GM19463 (cell line): ENCODE measurements at regions not wholly inside any gene's neighbourhood (a gene's known extent, or its start where the extent isn't known, plus 50 kb on each side); places are given as distances from the start of the nearest gene placed in this dataset.

Experiments used
- ATAC-seq: cut with Tn5 transposase; IDR thresholded peaks from one replicate; pipeline ENCODE4 v1.9.1; 2021; ENCODE audit warnings: mild to moderate bottlenecking, moderate library complexity; ENCODE audit not compliant: unreplicated experiment

DNA sequence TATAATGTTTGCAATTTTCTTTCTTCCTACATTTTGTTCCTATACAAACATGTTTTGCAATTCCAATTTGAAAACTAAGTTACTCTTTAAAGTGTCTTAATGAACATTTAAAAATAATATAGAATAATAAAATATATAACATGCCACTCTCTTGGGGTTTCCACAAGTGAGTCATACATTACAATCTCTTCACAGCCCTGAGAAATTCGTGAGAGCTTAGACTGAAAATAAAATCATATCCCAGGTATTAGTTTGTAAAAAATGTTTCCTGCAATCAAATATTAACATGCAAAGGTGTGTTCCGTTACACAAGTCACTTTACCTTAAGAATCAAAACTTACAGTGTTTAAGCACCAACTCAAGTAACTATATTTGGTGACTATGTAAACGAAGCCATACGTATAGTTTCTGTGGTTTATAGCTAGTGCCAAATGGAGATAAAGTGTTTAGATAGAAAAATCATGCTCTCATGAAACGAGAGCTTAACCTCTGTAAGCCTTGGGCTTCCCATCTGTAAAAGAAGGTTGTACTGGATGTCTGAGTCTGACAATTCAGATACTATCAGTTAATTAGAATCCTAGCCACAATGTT is 253.6 kb upstream of the ANO3 start:
- peak; percentile 66 for ATAC-seq

DNA sequence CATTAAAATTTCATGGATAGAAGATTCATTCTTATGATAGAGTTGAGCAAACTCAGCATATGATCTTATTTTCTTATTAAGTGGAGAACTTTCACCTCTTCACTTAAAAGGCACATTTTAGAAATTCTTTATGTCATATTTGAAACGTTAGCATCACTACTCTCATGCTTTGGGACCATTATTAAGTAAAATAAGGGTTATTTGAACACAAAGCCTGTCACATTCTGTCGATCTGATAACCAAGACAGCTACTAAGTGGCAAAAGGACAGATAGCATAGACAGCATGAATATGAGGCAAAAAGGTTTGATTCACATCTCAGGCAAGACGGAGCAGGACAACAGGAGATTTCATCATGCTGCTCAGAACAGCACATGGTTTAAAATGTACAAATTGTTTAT is 247.6 kb upstream of the ANO3 start:
- ATAC-seq: no peak

DNA sequence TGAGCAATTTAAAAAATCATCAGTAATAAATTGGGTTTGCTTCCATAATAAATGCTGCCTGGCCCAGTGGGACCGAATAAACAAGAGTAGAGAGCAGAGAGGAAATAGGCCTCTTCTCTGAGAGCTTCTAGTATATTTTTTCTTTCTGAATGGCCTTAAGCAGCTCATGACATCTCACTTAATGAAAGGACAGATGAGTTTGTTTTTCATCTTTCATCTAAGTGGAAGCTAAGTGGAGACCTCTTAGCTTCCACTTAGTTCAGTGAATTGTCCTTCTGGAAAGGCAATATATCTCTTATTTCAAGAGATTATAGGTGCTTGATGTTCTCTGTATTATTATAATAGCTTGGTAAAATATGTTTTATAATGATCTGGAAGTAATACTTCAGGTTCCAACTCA is 245.9 kb upstream of the ANO3 start:
- ATAC-seq: no peak

DNA sequence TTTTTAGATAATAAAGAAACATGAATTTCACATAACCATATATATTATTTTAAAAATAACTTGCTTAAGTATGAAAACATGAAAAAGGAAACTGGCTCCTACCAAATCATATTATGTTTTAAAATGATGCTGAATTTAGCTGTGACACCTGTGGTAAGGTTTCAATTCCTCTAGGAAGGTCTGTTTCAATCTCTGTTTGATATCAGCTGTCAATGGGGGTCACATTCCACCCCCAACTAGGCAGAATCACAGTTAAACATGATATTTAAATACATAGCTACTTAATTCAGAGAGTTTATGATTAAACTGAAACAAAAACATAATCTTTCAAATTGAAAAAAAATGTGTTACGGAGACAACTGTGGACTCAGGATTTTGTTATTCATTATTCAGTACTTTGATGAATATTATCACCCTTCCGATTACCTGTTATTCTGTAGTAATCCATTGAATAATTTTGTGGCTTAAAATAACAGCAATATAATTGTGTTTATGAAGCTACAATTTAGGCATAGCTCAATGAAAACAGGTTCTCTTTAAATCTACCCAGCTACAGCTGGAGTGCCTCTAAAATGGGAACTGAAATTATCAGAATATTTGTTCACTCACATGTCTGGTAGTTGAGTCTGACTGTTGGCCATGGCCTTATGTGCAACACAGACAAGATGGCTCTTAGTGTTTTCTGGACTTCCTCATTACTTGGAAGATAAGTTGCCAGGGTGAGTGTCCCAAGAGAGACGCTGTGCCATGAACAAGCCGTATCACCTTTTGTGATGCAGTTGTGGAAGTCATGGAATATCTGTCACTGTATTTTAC is 244.6 kb upstream of the ANO3 start:
- peak; percentile 95 for ATAC-seq

DNA sequence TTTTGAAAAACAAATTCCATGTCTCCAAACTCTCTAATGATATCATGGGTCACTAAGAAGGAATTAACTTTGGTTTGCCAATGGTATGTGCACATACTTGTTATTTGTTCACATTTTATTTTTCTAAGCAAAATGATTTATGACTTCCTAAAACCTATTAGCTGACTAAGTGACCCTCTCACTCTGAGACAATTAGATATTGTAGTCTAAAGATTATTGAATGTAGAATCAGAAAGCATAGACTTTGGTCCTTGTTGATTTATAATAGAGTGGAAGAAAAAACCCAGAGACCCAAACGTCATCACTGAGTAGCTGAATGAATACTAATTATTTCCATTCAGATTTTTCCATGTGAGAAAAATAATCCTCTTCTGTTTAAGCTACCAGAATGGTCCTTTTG is 243.5 kb upstream of the ANO3 start:
- no peak for ATAC-seq

DNA sequence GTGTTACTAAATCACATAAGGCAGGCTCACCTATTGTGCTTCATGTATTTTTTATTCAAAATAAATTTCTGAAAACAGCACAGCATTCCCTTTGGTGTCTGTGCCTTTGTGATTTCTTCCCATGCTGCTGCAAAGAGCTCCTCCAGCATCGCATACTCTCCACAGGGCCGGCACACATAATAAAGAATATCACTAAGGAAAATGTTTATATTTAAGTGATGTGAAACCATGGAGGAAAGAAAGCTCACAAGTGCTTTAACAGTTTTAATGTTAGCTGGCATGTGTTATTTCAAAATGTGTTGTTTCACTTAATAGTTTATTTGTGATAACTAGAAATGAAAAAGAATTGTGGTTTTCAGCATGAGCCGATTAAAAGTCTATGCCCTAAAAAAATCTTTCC is 241.3 kb upstream of the ANO3 start:
- ATAC-seq: no peak

DNA sequence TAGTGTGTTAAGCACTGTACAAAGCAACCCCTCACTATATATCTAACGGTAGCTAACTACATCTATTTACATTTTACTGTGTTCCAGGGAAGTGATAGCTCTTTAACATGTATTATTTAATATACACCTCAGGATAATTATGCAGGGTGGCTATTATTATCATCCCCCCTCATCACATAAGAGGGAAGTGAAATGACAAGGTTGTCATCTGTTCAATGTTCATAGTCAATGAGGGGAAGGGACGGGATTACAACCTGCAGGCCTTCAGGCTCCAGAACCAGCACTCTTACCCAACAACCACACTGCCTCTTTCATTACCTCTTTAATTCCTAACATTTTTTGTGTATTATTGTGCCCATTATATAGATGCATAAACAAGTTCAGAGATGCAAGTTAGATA is 238.7 kb upstream of the ANO3 start:
- no peak for ATAC-seq

DNA sequence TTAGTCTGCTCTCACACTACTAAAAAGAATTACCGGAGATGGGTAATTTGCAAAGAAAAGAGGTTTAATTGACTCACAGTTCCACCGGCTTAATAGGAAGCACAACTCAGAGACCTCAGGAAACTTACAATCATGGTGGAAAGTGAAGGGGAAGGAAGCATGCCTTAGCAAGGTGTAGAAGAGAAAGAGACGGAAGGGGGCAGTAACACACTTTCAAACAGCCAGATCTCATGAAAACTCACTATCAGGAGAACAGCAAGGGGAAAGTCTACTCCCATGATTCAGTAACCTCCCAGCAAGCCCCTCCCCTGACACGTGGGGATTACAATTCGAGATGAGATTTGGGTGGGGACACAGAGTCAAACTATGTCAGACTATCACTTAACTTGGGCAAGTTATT is 236.6 kb upstream of the ANO3 start:
- no peak for ATAC-seq

DNA sequence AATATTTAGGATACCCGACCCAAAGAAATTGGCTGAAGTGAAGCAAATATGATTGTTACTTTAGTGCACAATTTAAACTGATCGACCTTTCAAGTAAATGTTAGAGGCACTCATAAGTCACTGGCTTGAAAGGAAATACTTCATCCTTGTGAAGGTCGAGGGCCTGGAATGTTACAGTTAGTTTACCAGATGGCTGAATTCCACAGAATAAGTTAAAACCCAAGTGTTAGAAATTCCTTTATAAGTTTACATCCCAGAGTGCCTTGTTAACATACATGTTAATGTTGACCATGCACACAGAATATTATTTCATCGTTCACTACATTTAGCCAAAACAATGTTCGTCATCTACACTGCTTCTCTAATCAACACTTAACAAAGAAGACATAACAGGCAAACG is 235.5 kb upstream of the ANO3 start:
- no peak for ATAC-seq

DNA sequence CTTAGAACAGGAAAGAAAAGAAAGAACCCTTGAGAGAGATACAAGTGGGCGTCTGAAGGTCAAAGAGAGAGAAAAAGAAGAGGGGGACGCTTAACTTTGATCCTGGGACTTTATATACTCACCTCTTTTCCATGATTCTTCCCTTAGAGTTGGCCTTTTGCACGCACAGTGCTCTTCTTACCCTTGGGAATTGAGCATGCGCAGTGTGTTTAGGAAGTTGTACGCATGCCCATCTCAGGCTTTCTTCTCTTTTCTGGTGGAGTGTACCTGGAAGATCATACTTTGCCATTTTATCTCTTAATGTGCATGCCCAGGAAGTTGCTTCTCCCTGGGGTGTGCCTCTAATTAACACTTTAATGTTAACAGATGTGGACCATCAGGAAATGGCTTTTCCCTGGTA is 229.6 kb upstream of the ANO3 start:
- ATAC-seq: no peak

DNA sequence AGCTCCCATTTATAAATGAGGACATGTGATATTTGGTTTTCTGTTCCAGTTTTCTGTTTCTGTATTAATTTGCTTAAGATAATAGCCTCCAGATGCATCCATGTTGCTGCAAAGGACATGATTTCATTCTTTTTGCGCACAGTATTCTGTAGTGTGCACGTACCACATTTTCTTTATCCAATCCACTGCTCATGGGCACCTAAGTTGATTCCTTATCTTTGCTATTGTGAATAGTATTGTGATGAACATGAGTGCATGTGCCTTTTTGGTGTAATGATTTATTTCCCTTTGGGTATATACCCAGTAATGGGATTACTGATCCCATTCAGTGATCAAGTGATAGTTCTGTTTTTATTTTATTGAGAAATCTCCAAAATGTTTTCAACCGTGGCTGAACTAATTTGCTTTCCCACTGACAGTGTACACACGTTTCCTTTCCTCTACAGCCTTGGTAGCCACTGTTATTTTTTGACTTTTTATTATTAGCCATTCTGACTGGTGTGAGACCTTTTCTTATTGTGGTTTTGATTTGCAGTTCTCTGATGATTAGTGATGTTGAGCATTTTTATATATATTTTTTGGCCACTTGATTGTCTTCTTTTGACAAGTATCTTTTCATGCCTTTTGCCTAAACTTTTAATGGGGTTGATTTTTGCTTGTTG is 226.0 kb upstream of the ANO3 start:
- no peak for ATAC-seq

DNA sequence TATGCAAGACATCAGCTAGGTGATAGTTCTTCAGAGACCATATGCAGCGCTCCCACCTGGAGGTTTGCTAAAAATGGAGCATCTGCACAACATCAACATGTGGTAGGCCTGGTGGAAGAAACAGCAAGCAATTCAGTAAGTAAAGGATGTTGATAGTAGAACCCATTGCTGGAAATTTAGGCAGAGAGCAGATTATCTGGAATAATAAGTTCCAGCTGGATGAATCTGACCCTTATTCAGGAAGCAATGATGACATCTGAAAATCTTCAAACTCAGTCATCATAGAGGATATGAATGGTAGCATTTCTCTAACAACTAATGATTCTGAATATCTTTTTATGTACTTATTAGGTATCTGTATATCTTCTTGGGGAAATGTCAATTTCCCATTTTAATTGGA is 225.2 kb upstream of the ANO3 start:
- no peak for ATAC-seq

DNA sequence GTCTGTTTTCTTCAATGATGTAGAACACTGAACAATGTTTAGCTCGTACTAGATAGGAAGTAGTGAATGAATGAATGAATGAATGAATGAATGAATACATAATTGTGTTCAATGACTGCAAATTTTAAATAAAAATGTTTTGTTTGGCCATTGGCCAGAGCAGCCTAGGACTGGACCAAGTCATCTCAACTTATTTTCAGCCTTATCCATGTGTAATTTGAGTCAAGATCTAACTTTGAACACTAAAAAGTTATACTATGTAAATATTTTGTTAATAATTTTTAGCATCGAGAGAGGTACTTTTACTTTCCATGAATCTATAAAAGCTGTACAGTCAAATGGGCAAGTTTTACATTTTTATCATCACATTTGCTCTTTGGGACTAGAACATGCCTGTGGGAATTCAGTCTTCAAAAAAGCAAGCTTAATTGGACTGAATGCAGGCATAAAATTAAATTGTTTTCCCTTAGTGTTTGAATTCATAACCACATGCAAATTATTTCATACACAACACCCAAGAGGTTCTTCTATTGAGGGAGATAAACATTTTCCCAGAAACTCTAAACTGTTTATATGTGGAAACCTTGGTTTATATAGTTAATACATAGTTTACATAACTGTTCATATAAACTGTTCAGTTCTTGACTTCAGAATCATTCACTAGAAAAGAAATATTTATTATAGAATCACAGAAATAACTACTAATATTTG is 222.1 kb upstream of the ANO3 start:
- ATAC-seq: no peak

DNA sequence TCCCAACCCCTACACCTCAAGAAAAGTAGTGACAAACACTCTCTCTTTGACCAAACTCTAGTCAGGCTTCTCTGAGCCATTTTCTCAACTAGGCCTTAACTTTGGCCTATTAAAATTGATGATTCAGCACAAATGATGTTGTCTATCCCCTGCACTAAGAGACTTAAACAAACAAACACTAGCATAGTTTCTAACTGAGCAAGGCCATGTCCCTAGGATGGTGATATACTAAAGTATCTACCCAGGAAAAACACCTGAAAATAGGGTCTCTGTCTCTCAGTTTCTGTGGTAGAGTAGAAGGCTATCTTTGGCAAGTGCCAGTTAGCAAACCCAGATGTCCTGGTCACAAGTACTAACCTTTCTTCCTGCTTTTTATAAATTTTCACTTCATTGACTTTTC is 219.7 kb upstream of the ANO3 start:
- no peak for ATAC-seq

DNA sequence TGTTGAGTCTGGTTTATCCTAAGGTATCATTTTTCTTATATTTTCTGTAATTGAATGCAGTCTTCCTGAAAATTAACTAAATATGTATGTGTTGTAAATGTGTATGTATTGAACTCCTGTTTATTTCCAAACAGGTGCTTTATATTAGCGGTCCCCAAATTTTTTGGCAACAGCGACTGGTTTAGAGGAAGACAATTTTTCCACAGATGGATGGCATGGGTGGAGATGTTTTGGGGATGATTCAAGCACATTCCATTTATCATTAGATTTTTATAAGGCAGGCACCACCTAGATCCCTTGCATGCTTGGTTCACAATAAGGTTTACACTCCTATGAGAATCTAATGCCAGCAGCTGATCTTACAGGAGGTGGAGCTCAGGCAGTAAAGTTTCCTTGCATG is 210.5 kb upstream of the ANO3 start:
- ATAC-seq: no peak

DNA sequence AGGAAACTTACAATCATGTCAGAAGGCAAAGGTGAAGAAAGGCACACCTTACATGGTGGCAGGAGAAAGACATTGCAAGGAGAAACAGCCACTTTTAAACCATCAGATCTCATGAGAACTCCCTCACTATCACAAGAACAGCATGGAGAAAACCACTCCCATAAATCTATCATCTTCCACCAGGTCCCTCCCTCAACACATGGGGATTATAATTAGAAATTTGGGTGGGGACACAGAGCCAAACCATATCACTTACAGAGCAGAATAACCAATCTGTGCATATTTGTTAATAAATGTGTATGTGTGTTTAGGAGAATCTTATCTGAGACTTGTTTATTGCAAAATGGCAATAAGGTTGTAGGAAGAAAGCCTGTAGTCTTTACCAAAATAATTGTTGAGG is 205.2 kb upstream of the ANO3 start:
- ATAC-seq: no peak

DNA sequence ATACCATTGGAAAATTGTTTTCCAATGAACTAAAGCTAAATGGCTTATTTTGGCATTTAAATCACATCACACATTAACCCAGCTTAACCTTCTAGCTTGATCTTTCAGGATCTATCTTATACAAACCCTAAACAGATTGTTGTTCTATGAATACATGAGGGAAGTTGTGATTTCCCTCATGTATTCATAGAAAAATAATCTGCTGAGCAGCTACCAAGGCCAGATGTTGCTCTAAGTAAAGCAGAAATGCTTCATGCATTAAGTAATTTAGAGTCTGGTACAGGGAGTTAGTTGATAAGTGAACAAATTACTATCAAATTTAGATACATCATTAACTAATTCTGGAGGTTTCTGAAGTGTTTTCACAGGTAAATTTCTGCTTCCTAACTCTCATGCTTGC is 204.6 kb upstream of the ANO3 start:
- no peak for ATAC-seq

DNA sequence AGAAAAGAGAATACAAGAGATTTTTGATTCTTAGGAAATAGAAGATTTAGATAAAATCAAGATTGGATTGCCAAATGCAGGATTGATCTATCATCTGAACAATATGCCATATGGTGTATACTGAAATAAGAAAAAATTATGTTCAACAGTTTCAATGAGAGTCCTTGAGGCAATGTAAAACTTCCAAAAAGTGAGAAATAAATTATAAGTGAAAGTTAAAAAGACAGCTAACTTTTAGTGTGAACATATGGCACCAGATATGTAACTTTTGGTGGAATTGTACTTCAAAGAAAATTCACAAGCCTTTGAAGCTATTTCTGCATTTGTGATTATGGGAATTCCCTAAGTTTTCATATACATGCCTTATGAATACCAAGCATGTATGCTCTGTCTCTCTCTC is 200.5 kb upstream of the ANO3 start:
- no peak for ATAC-seq

DNA sequence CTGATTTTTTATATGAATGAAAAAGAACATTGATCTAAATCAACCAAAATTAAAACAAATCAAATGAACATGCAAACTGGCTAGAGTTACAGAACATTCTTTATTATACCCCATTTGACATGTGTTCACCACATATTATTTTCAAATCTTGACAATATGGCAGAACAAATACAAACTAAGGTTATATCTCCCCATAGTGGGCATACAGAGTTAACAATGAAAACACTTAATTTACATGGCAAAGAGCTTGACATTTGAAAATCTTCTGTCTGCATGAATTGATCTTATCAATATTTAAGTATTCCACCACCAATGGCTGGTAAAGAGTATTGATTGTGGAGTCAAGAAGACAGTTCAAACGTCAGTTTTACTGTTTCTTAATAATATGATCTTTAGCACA is 197.9 kb upstream of the ANO3 start:
- ATAC-seq: no peak

DNA sequence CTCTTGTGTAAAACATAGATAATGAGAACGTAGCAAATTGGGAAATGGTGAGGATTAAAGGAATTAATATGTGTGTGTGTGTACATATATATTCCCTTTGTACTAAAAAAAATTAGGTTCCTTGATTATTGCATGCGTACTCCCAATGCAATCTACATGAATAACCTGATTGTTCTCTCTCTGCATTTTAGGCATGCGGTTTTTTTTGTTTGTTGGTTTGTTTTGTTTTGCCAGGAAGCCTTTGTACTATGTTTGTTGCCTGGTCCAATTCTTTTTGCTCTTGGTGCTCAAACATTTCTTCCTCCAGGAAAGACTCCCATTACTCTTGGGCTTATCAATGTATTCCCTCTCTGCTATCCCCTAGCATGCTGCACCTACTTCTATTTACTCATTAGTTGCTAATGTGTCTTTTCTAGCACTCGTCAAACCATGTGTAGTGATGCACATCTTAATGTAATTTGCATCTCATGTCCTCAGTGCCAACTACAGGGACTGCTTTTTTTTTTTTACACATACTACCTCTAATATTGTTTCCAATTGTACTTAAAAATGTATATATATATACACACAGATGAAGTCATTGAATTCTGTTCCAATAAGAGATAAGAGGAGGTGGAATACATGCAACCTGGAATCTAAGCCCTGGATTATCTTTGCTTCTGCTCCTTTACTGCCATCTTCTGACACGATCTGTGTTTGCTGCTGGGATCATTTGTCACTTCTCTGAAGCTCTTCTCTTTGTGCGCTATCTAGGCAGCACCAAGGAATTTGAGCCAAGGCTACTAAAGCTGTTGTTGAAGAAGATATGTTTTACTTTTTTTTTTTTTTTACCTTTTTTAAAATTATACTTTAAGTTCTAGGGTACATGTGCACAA is 197.2 kb upstream of the ANO3 start:
- peak; percentile 49 for ATAC-seq

DNA sequence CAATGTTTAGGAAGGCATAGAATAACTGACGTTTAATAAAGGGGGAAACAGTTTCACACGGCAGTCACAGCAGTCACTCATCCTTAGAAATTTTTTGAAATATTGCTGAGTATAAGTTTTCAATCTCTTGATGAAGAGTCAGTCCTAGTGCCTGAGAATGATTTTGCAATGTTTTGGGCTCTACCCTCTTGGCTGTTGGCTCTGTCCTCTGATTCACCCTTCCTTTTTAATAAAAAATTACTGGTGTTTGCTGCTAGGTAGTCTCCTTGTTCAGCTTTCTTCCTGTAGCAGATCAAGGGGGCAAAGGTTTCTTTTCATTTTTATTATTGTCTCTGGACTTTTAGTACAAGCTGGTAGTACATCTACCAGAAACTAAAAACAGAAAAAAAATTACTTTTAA is 194.3 kb upstream of the ANO3 start:
- ATAC-seq: no peak
